IMR-90 (cell line): ENCODE measurements at regions not wholly inside any gene's neighbourhood (a gene's known extent, or its start where the extent isn't known, plus 50 kb on each side); places are given as distances from the start of the nearest gene placed in this dataset.
A peak's percentile ranks its signal among the peaks of the same experiment; 100 is the strongest.

Experiments used
- ATAC-seq: fragments of 200-7000 bp; cut with Tn5 transposase; 2 replicates; pipeline ENCODE4 v1.9.1; 2020; ENCODE audit warnings: low read depth, mild to moderate bottlenecking, moderate library complexity
- BruUV-seq: library from RNA; stranded (reverse); fragments of 400-500 nt; replicated peaks from 2 replicates; lab custom pipeline; 2021; lab: Mats Ljungman, UMichigan
- CTCF ChIA-PET: fragments of 300-600 bp; formaldehyde crosslinking; extraction: SDS; loops from one replicate; lab custom pipeline; 2021; ENCODE audit warnings: antibody characterized with exemption; lab: Yijun Ruan, JAX
- POLR2A ChIA-PET: fragments of 300-600 bp; sonication (Branson Sonifier 250); formaldehyde crosslinking; loops from one replicate; lab custom pipeline; 2022; ENCODE audit warnings: antibody characterized with exemption; ENCODE audit not compliant: unreplicated experiment; lab: Charles Lee
- DNase-seq: peaks from one replicate; pipeline ENCODE4 v3.0.0; 2013
- H2AFZ ChIP-seq: replicated peaks from 2 replicates; pipeline ENCODE3; 2013; ENCODE audit warnings: low read length, mild to moderate bottlenecking; ENCODE audit not compliant: poor library complexity
- H2AK5ac ChIP-seq: 2 replicates; pipeline ENCODE4 v1.6.1; 2013; ENCODE audit warnings: low read depth, low read length, inconsistent platforms
- H2AK9ac ChIP-seq: replicated peaks from 2 replicates; pipeline ENCODE3; 2013; ENCODE audit warnings: mild to moderate bottlenecking, low read depth, low read length, moderate library complexity; ENCODE audit not compliant: poor library complexity
- H2BK120ac ChIP-seq: 2 replicates; pipeline ENCODE4 v1.6.1; 2013; ENCODE audit warnings: low read depth, low read length, inconsistent platforms
- H2BK15ac ChIP-seq: 3 replicates; pipeline ENCODE4 v1.6.1; 2013; ENCODE audit warnings: low read depth, low read length, inconsistent platforms
- H2BK20ac ChIP-seq: 2 replicates; pipeline ENCODE4 v1.6.1; 2013; ENCODE audit warnings: low read depth, mild to moderate bottlenecking, inconsistent platforms, low read length, moderate library complexity
- H2BK5ac ChIP-seq: 2 replicates; pipeline ENCODE4 v1.6.1; 2013; ENCODE audit warnings: mild to moderate bottlenecking, low read depth, low read length, inconsistent platforms; ENCODE audit not compliant: poor library complexity, severe bottlenecking
- H3K14ac ChIP-seq: replicated peaks from 2 replicates; pipeline ENCODE4 v1.6.1; 2013; ENCODE audit warnings: low read depth, low read length, inconsistent platforms
- H3K18ac ChIP-seq: 2 replicates; pipeline ENCODE4 v1.6.1; 2013; ENCODE audit warnings: low read depth, low read length, control low read depth
- H3K23ac ChIP-seq: 2 replicates; pipeline ENCODE4 v1.6.1; 2013; ENCODE audit warnings: low read depth, low read length, inconsistent platforms
- H3K27ac ChIP-seq: 2 replicates; pipeline ENCODE4 v1.5.1; 2013; ENCODE audit warnings: mild to moderate bottlenecking, control low read depth, low read length; ENCODE audit not compliant: insufficient read depth
- H3K27me3 ChIP-seq: 2 replicates; pipeline ENCODE4 v1.6.1; 2013; ENCODE audit warnings: low read length; ENCODE audit not compliant: control insufficient read depth, insufficient read depth
- H3K36me3 ChIP-seq: 2 replicates; pipeline ENCODE4 v1.6.1; 2013; ENCODE audit warnings: low read length, mixed read lengths; ENCODE audit not compliant: control insufficient read depth, insufficient read depth
- H3K4ac ChIP-seq: 2 replicates; pipeline ENCODE4 v1.6.1; 2013; ENCODE audit warnings: low read depth, low read length, inconsistent platforms
- H3K4me1 ChIP-seq: 2 replicates; pipeline ENCODE4 v1.6.1; 2013; ENCODE audit warnings: low read length, mixed read lengths; ENCODE audit not compliant: control insufficient read depth, insufficient read depth
- H3K4me2 ChIP-seq: 2 replicates; pipeline ENCODE4 v1.6.1; 2013; ENCODE audit warnings: low read depth, mild to moderate bottlenecking, control low read depth, low read length, moderate library complexity
- H3K4me3 ChIP-seq: 2 replicates; pipeline ENCODE4 v1.5.1; 2013; ENCODE audit warnings: low read depth, mild to moderate bottlenecking, control low read depth, low read length, moderate library complexity; ENCODE audit not compliant: insufficient read depth
- H3K56ac ChIP-seq: 2 replicates; pipeline ENCODE4 v1.6.1; 2013; ENCODE audit warnings: low read length, inconsistent platforms; ENCODE audit not compliant: insufficient read depth; ENCODE audit errors: extremely low read depth
- H3K79me1 ChIP-seq, 2 experiments: 2 replicates each; pipeline ENCODE4 v1.6.1; 2013; ENCODE audit warnings: low read length in 2 of 2, inconsistent platforms in 1 of 2, low read depth in 1 of 2
- H3K9ac ChIP-seq: 2 replicates; pipeline ENCODE4 v1.6.1; 2013; ENCODE audit warnings: low read depth, low read length, control low read depth
- H3K9me1 ChIP-seq: 2 replicates; pipeline ENCODE4 v1.6.1; 2013; ENCODE audit warnings: low read length, inconsistent platforms; ENCODE audit not compliant: insufficient read depth
- H3K9me3 ChIP-seq: 2 replicates; pipeline ENCODE4 v1.6.1; 2013; ENCODE audit warnings: low read length; ENCODE audit not compliant: control insufficient read depth, insufficient read depth
- H4K20me1 ChIP-seq: 2 replicates; pipeline ENCODE4 v1.6.1; 2013; ENCODE audit warnings: low read length, inconsistent platforms; ENCODE audit not compliant: insufficient read depth
- H4K5ac ChIP-seq: 2 replicates; pipeline ENCODE4 v1.6.1; 2013; ENCODE audit warnings: mild to moderate bottlenecking, low read depth, low read length, control low read depth
- H4K8ac ChIP-seq, 2 experiments: 2 replicates each; pipeline ENCODE4 v1.6.1; 2013; ENCODE audit warnings: low read depth in 2 of 2, low read length in 2 of 2, control low read depth in 1 of 2, inconsistent platforms in 1 of 2
- H4K91ac ChIP-seq: 2 replicates; pipeline ENCODE4 v1.6.1; 2013; ENCODE audit warnings: low read depth, low read length, inconsistent platforms; ENCODE audit not compliant: insufficient read depth
- BHLHE40 ChIP-seq: fragments of 150-350 bp; IDR thresholded peaks from 2 replicates; pipeline ENCODE4 v1.6.1; 2016; ENCODE audit warnings: mild to moderate bottlenecking, low read depth, low read length
- CEBPB ChIP-seq: IDR thresholded peaks from 2 replicates; pipeline ENCODE4 v1.6.1; 2012; ENCODE audit warnings: low read depth, low read length, improper control_type of control experiment
- CHD1 ChIP-seq: IDR thresholded peaks from 2 replicates; pipeline ENCODE4 v1.6.1; 2012; ENCODE audit warnings: low read depth, low read length, improper control_type of control experiment
- CTCF ChIP-seq: conservative IDR thresholded peaks from 2 replicates; pipeline ENCODE4 v1.5.1; 2012; ENCODE audit warnings: mild to moderate bottlenecking, low read depth, low read length, improper control_type of control experiment
- ELK1 ChIP-seq: fragments of 150-350 bp; IDR thresholded peaks from 2 replicates; pipeline ENCODE4 v1.6.1; 2016; ENCODE audit warnings: low read depth, mild to moderate bottlenecking, low read length, moderate library complexity, borderline replicate concordance
- MAFK ChIP-seq: IDR thresholded peaks from 2 replicates; pipeline ENCODE4 v1.6.1; 2012; ENCODE audit warnings: low read depth, low read length, improper control_type of control experiment
- MAZ ChIP-seq: IDR thresholded peaks from 2 replicates; pipeline ENCODE4 v1.6.1; 2012; ENCODE audit warnings: low read depth, mild to moderate bottlenecking, low read length, improper control_type of control experiment, moderate library complexity, borderline replicate concordance
- MXI1 ChIP-seq: IDR thresholded peaks from 2 replicates; pipeline ENCODE4 v1.6.1; 2012; ENCODE audit warnings: low read depth, mild to moderate bottlenecking, low read length, moderate library complexity, borderline replicate concordance
- NFE2L2 ChIP-seq: fragments of 150-350 bp; IDR thresholded peaks from 2 replicates; pipeline ENCODE4 v1.6.1; 2016; ENCODE audit warnings: low read depth, mild to moderate bottlenecking, low read length
- RCOR1 ChIP-seq: IDR thresholded peaks from 2 replicates; pipeline ENCODE4 v1.6.1; 2012; ENCODE audit warnings: mild to moderate bottlenecking, low read length, improper control_type of control experiment; ENCODE audit not compliant: insufficient replicate concordance
- RFX5 ChIP-seq: IDR thresholded peaks from 2 replicates; pipeline ENCODE4 v1.8.0; 2012; ENCODE audit warnings: low read depth, mild to moderate bottlenecking, low read length, moderate library complexity
- SMC3 ChIP-seq: fragments of 150-350 bp; IDR thresholded peaks from 2 replicates; pipeline ENCODE4 v1.6.1; 2016; ENCODE audit warnings: low read depth, mild to moderate bottlenecking, antibody characterized with exemption, low read length, moderate library complexity
- USF2 ChIP-seq: fragments of 150-350 bp; IDR thresholded peaks from 2 replicates; pipeline ENCODE4 v1.6.1; 2017; ENCODE audit warnings: mild to moderate bottlenecking, antibody characterized with exemption, low read length, low read depth
- WGBS, 2 experiments: methylation state at CpG; one replicate each; pipeline versions ENCODE4 v1.1.5 to v1.1.7; 2013; ENCODE audit warnings: missing lambda C conversion rate in 2 of 2; ENCODE audit not compliant: insufficient read length in 1 of 2; ENCODE audit errors: extremely low coverage in 2 of 2; 5-methylcytosine and 5-hydroxymethylcytosine counted together
- dilution Hi-C: fragments of 300-500 bp; cut with HindIII; formaldehyde crosslinking; loops from one replicate; pipeline ENCODE4 v1.14.3; 2018; ENCODE audit warnings: low sequenced_read_pairs; ENCODE audit not compliant: unreplicated experiment
- in situ Hi-C: fragments of 300-500 bp; cut with MboI; formaldehyde crosslinking; loops from 3 replicates; pipeline ENCODE4 v1.14.3; 2019; ENCODE audit warnings: low sequenced_read_pairs, inconsistent platforms, mixed read lengths
- intact Hi-C: fragments of 100-400 bp; cut with micrococcal nuclease; formaldehyde crosslinking; loops from 2 replicates; pipeline ENCODE4 v1.10.0; 2022

- Histone ChIP-seq H3K9me3 (no peaks in the 10 kb centered on the region), H3K14ac (0 out of 2 replicates have a peak overlapping the region, but pooled peaks have one; percentile 5), H3K18ac (peak overlapping the region; percentile 6; the same call in 1 of the 2 replicates), H2BK5ac (peak overlapping the region; percentile 23), H3K27ac (no peak overlapping the region), H3K56ac (0 out of 2 replicates have a peak overlapping the region, but pooled peaks have one; percentile 1), H3K4me3 (no peak overlapping the region), H4K20me1 (no peaks in the 10 kb centered on the region), H2BK120ac (peak overlapping the region; percentile 47; the same call in 1 of the 2 replicates), H3K36me3 (no peaks in the 10 kb centered on the region), H4K91ac (peak overlapping the region; percentile 33; the same call in 1 of the 2 replicates), H3K4me1 (peaks cover 4% of the 10 kb centered on the region; the same call in 1 of the 2 replicates), H2AK5ac (no peak overlapping the region; the same call in 1 of the 2 replicates), H3K79me1 (no peaks in the 10 kb centered on the region), H3K9me1 (no peaks in the 10 kb centered on the region), H2BK20ac (peak overlapping the region; percentile 32; the same call in 1 of the 2 replicates), H2BK15ac (0 out of 3 replicates have a peak overlapping the region, but pooled peaks have one; percentile 2), H4K5ac (no peak overlapping the region), H3K27me3 (no peaks in the 10 kb centered on the region), H3K23ac (no peak overlapping the region), H3K9ac (no peak overlapping the region), H3K4me2 (no peak overlapping the region), H3K4ac (peak overlapping the region; percentile 52), H2AK9ac (no peak overlapping the region), H2AFZ (peak overlapping the region; percentile 53), H4K8ac (peak overlapping the region in 1 of 2 experiments; percentile 45; a peak in 1 of 4 replicates)
- no TSS peak for BruUV-seq
- intact Hi-C loops, result no loop called here
- in situ Hi-C loops, result no loop called here
- ATAC-seq (peak; percentile 35), DNase-seq (peak; percentile 19)
- TF ChIP-seq ELK1 (no peak), CEBPB (no peak), MAFK (no peak), NFE2L2 (no peak), MAZ (no peak), SMC3 (no peak), USF2 (no peak), RCOR1 (no peak), MXI1 (no peak), BHLHE40 (no peak), RFX5 (no peak), CHD1 (no peak), CTCF (no peak)
- WGBS, 2 experiments, result no CpG with 5 or more reads among the region's 2 CpGs
- ChIA-PET POLR2A (no interaction called here), CTCF (interaction anchor here (0.6 to 2.1 kb wide), 3 partner anchors 14 to 271 kb away, joined by 3 to 7 read pairs (median 3); no protein-coding TSS in a partner anchor)
- dilution Hi-C loops, result no loop called here
Measured at GRCh38 chr3:146313031-146313745, 62.3 kb upstream of the PLSCR4 start.
